Right hindlimb (tissue), 1 donor: ENCODE measurements at regions not wholly inside any gene's neighbourhood (a gene's known extent, or its start where the extent isn't known, plus 50 kb on each side); places are given as distances from the start of the nearest gene placed in this dataset.
"Not testable (repeated sequence)": the region's sequence is repeated elsewhere in the genome, so short reads cannot be mapped to it uniquely, and the experiment has no call there.

Experiments
- DNase-seq: peaks from one replicate; pipeline ENCODE4 v3.0.0-alpha.2; 2018

- DNase-seq = no peak
These were observed 305.0 kb upstream of the CCL2 start for GRCh38 chr17:33950061-33950460.

- DNase-seq = no peak
These were observed 302.7 kb upstream of the CCL2 start for GRCh38 chr17:33952425-33952824.

- DNase-seq = no peak
These were observed 300.5 kb upstream of the CCL2 start for GRCh38 chr17:33954597-33954996.

GRCh38 chr17:33955461-33955860 is 299.6 kb upstream of the CCL2 start:
- DNase-seq = peak; percentile 36

GRCh38 chr17:33959098-33959497 is 296.0 kb upstream of the CCL2 start:
- DNase-seq = not testable (repeated sequence)

- no peak for DNase-seq
These were observed 292.0 kb upstream of the CCL2 start for GRCh38 chr17:33962857-33963655.

GRCh38 chr17:33964344-33964979 is 290.6 kb upstream of the CCL2 start:
- no peak for DNase-seq

- no peak for DNase-seq
These were observed 288.6 kb upstream of the CCL2 start for GRCh38 chr17:33966410-33967059.

- no peak for DNase-seq
These were observed 287.3 kb upstream of the CCL2 start for GRCh38 chr17:33967608-33968349.

GRCh38 chr17:33968350-33969044 is 286.6 kb upstream of the CCL2 start:
- no peak for DNase-seq

- no peak for DNase-seq
These were observed 284.8 kb upstream of the CCL2 start for GRCh38 chr17:33970279-33970678.

GRCh38 chr17:33972763-33973162 is 282.3 kb upstream of the CCL2 start:
- no peak for DNase-seq

- no peak for DNase-seq
These were observed 281.6 kb upstream of the CCL2 start for GRCh38 chr17:33973491-33973890.

- no peak for DNase-seq
These were observed 280.8 kb upstream of the CCL2 start for GRCh38 chr17:33974276-33974675.

GRCh38 chr17:33976831-33977230 is 278.3 kb upstream of the CCL2 start:
- peak; percentile 52 for DNase-seq

GRCh38 chr17:33977729-33978514 is 277.2 kb upstream of the CCL2 start:
- DNase-seq = peak; percentile 53

- DNase-seq = no peak
These were observed 276.2 kb upstream of the CCL2 start for GRCh38 chr17:33978889-33979288.

GRCh38 chr17:33980193-33980592 is 274.9 kb upstream of the CCL2 start:
- DNase-seq = no peak

- DNase-seq = peak; percentile 33
These were observed 273.1 kb upstream of the CCL2 start for GRCh38 chr17:33981711-33982601.

- DNase-seq = no peak
These were observed 272.2 kb upstream of the CCL2 start for GRCh38 chr17:33982909-33983308.
